Peyer's patch (tissue), 4 donors: ENCODE measurements at regions not wholly inside any gene's neighbourhood (a gene's known extent, or its start where the extent isn't known, plus 50 kb on each side); places are given as distances from the start of the nearest gene placed in this dataset.

Source experiments
- CTCF ChIP-seq, 6 experiments: fragments of 450-650 bp in 4 of 6; fragments of 200-600 bp in 2 of 6; sonication (generic) in 1 of 6; IDR thresholded peaks; one replicate each; pipeline ENCODE4 v1.5.1; 2017 to 2019; ENCODE audit warnings: antibody characterized with exemption in 6 of 6, mild to moderate bottlenecking in 3 of 6, moderate library complexity in 1 of 6
- POLR2A ChIP-seq, 2 donors: fragments of 450-650 bp; IDR thresholded peaks; one replicate each; pipeline ENCODE4 v1.5.1; 2017; ENCODE audit warnings: antibody characterized with exemption in 2 of 2, mild to moderate bottlenecking in 2 of 2, moderate library complexity in 2 of 2

GRCh38 chr9:22682536-22682935, 235.9 kb downstream of the DMRTA1 start:
- no peak for TF ChIP-seq POLR2A (IDR thresholded peaks at IDR 0.05)
- no peak for TF ChIP-seq CTCF (IDR thresholded peaks at IDR 0.05)
